GM19351 (cell line): ENCODE measurements at regions not wholly inside any gene's neighbourhood (a gene's known extent, or its start where the extent isn't known, plus 50 kb on each side); places are given as distances from the start of the nearest gene placed in this dataset.
"Not testable (repeated sequence)": the region's sequence is repeated elsewhere in the genome, so short reads cannot be mapped to it uniquely, and the experiment has no call there.

Experiments used
- ATAC-seq: cut with Tn5 transposase; IDR thresholded peaks from one replicate; pipeline ENCODE4 v1.9.1; 2021; ENCODE audit warnings: mild to moderate bottlenecking, moderate library complexity; ENCODE audit not compliant: unreplicated experiment

DNA sequence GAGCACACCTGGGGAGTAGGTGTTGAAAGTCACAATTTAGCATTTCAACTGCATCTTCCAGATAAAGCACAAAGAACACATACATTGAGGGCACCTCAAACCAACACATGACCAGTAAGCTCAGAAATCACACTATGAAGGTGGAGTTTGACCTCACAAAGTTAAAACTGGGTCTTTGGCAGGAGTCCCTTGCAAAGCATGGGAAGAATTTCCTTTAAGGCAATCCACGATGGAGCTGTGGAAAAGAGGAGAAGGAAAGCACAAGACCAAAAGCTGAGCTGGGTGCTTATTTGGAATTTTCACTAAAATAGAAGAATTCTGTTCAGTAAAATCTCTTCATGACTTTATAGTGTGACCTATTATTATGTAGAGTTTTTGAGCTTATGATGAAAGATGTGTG, 212.9 kb upstream of the APCDD1 start:
- no peak for ATAC-seq

DNA sequence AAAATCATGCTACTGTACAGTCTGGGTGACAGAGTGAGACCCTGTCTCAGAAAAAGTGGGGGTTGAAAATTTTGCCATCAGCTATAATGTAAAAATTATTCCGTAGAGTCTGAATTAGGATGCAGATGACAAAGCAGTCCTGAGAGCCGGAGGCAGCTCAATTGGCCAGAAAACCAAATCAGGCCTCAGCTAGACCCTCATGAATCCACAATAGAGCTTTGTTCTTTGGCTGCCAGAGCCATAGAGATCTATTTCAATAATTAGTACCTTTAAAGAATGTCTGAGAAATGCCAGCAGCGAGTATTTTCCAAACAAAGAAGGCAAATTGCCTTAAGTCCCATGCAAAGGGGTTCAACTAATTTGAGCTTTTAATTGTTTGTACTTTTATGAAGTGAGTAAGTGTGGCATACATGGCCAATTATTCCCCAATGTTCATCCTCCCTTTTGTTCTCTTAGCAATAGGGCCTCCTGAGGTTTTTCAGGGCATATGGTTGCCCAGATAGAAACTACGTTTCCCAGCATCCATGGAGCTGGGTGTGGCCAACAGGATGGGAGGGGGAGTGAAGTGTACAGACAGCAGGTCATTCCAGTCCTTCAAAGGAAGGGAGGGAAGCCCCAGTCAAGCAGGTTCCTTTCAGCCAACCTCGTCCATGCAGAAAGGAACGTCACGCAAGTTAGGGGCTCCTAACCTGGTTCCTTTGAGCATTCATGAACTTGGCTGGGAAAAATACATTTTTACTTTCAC, 211.3 kb upstream of the APCDD1 start:
- no peak for ATAC-seq

DNA sequence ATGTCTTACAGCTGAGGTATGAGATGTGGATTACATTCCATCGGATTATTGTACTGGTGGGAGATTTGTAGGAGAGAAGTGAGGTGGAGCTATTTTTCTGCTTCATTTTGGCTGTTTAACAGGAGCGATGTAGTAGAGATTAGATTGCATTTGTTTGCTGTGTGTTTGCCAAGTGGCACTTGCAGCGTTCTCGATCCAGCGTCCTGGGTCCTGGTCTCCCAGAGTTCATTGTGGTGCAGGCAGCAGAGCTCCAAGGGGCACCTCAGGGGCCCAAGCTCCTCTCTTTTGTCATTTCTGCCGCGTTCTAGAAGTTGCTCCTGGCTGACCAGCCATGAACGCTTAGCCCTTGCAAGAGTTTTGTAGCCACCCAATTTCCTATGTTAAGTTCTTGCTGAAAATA, 210.1 kb upstream of the APCDD1 start:
- ATAC-seq, result no peak

DNA sequence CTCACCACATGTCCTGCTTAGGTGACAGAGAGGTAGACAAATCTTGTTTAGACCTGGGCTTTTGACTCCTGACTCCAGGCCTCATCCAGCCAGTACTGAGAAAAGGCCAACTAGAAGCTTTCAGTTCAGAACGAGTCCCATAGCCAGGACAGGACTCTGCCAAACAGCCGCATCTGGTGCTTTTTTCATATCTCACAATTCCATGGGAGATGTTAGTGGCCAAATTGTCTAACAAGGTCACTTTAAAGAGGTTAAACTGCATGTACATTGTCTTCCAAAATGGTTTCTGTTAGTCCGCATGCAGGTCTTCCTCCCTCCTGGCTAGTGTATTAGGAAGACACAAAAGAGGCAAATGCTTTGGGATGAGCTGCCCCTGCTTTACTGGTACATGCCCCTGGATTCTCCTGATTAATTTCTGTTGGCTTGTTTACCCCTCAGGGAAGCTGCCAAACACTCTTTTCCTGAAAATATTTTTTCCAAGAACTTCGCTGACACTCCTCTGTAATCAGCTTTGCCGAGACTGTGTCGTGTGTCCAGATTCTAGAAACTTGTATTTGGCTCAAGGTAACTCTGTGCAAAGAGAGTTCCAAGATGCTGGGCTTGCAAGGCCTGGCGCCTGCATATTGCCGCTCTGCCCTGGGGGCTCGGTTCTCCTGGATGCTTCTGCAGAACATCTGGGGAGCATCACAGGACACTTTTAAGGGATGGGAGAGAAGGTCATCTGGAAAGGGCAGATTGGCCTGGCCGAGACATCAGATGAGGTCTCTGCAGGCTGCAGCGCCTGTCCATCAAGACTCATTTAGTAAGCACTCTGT, 209.2 kb upstream of the APCDD1 start:
- ATAC-seq, result no peak

DNA sequence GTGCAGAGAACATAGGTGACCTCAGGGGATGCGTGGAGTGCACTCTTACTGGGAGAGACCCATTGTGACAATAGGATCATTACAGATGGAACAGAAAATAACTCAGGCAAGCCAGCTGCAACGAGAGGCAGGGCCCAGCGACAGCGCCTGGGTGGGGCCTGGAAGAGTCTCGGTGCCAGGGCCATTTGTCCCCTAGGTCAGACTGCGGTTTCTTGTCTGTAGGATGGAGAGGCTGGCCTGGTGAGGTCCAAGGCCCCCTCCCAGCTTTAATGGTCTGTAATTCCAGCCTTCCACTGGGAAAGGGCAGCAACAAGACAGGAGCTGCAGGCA, 208.6 kb upstream of the APCDD1 start:
- ATAC-seq, result no peak

DNA sequence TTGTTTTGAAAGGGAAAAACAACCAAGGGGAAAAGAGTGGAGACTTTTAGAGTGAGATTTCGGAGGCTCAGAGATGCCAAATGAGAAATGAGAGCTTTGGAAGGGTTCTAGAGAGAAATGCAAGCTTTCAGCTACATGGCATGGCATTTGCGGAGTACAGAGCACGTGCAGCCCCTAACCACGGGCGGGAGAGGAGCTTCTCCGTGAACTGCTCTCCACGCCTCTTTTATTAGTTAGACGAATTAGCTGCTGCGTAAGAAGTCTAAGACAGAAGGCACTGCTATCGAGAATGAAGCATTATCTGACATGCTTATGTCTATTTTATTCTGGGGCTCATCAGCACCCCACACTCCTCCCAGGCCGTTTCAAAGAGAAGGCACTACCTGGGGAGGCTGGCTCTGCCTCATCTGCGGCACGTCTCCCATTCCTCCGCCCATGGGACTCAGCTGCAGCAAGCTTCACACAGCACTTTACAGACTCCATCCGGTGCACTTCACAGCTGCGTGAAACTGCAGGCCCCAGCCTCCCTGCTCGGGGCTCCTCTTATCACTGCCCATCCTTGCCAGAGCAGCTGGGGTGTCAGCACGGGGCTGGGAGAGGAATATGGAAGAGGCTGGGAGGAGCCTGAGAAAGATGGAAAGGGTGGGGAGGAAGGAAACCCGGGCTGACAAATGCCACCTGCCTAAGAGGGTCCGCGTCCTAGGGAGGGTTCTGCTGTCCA, 207.3 kb upstream of the APCDD1 start:
- ATAC-seq, result no peak

DNA sequence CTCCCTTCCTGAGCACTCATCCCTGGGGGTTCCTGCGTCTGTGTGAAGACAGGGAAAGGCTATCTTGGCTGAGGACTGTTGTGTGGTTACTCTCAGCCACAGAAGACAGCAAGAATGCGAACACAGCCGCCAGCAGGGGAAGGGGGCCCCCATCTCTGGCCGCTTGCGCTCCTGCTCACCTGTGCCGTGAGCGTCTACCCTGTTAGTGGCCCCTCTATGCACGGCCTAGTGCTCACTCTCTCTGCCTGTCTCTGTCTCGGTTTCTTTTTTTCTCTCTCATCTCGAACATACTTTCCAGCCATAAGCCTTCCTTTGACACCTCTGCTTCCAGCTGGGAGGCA, 206.7 kb upstream of the APCDD1 start:
- no peak for ATAC-seq

DNA sequence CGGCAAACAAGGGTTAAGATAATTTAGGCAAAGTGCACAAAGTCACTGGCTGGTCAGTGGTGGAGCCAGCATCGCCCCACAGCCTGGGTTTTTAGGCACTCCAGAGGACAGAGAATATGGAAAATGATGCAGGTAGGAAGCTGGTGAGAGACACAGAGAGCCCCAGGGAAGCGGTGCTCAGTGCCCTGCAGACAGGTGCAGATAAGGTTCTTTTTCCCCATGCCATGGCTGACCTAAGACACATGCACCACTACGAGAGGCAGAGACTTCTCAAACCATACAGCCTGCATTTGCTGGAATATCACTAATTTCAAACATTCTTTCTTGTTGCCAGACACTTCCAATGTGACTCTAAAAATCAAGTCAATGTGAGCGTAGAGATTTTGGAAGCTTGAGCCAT, 205.7 kb upstream of the APCDD1 start:
- ATAC-seq, result no peak

DNA sequence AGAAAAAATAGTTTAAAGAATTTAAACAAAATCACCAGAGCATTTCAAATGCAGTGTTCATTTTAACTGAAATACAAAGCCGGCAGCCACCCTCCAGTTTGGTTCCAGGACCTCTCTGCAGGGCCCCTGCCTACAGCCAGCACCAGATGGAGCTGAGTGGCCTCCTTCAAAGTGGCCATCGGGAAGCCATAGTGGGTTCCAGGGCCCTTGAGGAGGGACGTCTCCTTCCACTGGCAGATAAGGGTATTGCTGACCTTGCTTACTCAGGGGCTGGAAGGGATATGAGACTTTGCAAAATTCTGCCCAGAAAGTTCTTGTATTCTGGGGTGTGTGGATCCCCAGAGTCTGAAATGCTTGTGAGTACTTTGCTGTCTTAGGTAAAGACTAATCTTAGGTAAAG, 205.2 kb upstream of the APCDD1 start:
- no peak for ATAC-seq

DNA sequence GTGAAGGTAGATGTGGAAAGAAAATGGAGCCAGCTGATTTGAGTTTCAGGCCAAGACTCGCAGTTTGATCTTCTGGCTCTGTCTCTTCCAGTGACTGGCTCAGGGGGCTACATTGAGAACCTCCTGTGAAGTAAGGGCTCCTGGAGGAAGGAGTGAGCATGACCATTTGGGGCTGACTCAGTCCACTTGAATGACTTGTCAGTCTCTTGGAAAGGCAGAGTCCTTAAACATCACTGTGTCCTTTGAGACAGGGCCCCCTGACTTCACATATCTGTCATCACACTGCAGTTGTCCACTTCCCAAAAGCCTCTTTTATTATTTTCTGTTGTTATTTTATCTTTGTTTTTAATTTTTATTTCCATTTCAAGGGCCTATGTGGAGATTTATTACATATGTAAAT, 204.6 kb upstream of the APCDD1 start:
- no peak for ATAC-seq

DNA sequence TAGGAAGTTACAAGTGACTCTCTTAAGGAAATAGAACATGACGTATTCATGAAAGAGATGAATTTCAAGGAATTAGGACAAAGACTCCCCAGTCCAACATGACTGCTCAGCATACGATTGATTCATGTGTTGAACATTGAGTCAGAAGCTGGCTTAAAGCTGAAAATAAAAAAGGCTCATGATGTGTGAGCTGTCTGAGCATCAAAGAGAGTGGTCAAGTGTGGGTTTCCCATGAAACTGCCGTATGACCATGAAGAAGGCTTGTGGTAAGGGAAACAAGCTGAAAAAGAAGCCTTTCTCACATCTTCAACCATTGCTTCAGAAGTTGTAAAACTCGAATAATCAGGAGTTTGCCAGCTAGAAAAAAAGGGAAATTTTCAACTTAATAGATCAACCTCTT, 201.9 kb upstream of the APCDD1 start:
- ATAC-seq, result peak; percentile 75

DNA sequence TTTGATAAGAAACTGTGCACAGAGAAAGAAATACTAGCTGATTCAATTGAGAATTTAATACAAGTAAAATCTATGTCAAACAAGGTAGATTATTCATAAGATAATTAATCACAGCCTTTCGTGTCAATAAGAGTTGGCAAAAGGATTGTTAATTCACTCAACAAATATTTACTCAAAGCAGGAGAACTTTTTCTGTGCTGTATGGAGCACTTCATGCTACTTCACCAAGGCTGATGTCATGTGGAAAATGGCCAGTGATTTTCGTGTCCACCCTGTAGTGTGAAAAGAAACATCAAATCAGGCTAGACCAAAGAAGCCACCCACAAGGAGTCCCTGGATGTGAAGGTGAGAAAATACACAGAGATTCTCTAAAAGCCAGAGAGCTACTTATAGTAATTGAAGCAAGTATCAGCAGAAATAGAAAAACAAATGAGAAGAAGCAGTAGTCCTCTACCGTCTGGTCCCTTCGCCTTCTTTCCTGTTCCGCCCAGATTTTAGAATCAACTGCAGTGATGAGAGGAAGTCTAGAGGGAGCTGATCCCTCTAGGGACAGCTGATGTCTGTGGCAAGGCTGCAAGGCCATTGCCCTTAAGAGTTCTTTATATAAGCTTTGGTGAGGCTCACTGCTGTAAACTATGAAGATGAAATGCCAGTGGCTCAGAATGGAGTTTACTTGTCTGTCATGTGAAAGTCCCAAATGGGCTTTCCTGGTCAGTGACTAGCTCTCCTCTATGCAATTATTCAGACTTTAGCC, 201.3 kb upstream of the APCDD1 start:
- ATAC-seq, result no peak

DNA sequence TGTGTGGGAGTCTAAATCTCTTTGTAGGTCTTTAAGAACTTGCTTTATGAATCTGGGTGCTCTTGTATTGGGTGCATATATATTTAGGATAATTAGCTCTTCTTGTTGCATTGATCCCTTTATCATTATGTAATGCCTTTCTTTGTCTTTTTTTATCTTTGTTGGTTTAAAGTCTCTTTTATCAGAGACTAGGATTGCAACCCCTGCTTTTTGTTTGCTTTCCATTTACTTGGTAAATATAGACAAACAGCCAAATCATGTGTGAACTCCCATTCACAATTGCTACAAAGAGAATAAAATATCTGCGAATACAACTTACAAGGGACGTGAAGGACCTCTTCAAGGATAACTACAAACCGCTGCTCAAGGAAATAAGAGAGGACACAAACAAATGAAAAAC, 198.2 kb upstream of the APCDD1 start:
- not testable (repeated sequence) for ATAC-seq

DNA sequence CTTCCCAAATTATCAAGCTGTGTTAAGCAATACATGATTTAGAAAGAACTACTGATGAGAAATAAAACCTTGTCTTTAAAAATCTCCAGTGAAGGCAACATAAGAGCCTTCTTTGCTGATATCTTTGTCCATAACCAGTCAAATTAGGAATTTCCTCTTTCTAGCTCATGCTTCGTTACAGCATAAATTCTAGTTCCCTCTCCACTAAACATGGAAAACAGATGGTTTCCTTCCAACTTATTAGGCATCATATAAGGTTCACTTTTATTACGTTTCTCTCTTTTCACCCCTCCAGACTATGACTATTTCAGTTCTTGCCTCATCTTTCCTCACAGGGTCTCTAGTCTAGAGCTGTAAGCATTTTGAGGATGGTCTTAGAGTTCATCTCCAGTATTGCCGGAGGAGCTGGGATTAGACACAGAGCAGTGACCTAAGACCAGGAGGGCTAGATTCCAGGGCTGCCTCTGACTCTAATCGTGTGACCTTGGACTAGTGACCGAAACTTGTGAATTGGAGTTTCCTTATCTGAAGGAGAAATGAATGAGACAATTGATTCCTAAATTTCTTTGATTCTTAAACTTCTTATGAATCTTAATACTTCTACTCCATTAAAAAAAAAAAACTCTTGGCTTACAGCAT, 195.5 kb upstream of the APCDD1 start:
- no peak for ATAC-seq

DNA sequence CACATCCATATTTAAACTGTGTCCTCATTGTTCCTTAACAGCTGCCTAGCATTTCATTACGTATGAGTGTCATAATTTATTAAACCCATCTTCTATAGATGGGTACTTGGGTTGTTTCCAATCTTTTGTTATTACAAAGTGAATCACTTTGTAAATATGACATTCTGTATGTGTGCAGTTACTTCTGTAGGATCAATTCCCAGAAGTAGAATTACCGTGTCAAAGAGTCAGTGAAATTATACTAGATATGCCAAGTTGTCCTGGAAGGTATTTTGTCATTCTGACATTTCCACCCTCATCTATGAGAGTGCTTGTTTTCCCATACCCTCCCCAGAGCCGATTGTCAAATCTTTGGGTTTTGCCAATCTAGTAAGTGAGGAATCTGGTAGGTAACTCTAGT, 194.5 kb upstream of the APCDD1 start:
- no peak for ATAC-seq

DNA sequence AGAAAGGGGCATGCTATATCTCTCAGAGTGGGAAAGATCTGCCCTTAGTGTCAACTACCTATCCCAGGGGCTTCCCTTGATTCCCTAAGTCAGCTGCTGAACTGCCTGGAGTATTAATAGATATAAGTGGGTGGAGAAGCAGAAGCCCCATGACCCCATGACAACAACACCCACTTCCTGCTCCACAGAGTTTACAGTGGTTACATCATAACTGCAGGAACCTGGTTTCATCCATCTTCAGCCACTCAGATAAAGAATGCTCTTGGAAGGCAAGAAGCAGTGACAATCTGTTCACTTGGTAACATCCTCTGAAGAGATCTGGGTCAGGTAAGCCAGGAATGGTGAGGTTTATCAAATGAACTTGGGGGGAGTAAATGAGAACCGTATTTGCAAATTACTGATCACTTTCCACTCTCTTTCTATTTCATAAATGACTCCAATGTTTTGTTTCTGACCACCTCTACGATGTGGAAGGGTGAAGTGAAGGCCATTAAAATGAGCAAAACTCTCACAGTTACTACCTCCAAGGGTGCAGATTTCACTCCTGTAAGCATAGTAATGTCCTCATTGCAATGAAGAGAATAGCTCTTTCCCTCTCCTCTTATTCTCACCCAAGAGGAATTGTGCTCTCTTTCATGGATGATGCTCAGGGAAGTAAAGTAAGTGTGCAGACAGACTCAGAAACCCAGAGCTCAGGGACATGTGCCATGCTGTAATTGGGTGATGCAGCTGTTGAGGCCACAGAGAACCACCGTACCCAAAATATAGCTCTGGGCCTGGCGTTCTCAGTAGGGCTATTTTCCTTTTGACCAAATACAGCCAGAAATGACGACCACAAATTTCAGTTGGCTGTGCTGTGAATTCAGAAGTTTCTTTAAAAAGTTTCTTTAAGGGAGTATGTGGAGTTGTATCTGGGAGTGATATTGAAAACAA, 192.8 kb upstream of the APCDD1 start:
- no peak for ATAC-seq

DNA sequence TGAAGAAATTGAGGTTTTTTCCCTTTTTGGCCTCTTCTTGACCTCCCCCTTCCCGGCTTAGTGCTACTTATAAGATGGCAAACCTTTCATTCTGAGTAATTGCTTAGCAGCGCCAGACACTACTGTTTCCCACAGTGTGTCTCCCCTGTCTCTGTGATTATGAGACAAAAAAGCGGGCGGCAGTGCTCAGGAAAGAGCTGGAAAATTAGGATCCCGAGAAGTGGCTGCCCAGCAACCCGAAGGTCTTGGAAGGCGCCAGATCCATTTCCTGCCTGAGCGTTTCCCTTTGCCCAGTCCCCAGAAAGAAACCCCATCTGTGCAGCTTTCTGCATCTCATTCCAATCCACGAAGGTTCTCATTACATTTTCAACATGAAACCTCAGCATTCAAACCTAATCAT, 191.9 kb upstream of the APCDD1 start:
- ATAC-seq, result no peak

DNA sequence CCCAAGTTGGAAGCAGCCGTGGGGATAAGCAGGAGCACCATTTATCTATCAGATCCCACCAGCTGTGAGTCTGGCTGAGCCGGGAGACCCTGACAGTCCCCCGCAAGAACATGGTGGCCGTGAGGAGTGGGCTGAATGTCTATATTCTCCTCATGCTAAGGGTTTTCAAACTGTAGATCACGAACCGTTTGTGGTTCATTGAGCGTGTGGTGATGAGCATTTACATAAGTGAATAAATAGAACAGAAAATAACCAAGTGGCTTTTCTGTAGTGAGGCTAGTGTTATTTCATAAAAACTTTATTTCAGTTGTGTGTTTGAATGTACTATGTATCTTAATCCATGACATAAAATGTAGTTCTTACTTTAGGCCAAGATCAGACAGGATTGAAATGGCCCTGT, 190.2 kb upstream of the APCDD1 start:
- ATAC-seq, result peak; percentile 33

DNA sequence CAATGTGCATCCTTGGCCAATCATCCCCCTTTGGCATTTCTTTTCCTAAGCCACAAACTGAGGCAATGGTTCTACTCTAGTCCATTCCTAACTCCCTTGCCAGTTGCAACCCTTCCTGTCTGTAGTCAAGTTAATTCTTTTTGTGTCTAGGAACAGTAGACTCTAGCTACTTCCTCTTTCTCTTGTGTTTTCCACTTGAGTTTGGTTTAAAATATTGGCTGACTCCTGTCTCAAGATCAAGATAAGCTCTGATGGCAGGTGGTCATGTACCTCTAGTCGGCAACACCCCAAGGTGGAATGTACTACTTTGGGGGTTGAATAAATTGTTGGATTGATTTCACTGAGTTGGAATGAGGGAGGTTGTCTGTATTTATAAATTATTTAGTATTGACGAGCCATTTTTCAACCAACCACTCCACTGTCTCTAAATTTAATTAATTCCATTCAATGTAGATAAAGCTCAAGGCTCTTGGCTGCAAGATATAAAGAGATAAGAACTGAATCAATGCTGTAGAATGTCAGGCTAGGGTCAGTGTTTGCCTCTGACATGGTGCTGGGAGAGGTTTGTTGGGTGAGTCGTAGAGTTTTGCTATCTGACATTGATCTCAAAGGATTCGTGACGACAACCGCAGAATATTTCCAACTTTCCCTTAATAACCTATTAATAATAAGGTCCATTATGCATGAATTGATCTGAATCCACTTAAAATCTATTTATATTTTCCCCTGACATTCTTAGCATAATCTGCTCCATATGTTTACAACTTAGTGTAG, 188.7 kb upstream of the APCDD1 start:
- ATAC-seq, result no peak
